ENCODE measurements at regions not wholly inside any gene's neighbourhood (a gene's known extent, or its start where the extent isn't known, plus 50 kb on each side); places are given as distances from the start of the nearest gene placed in this dataset.

GRCh38 chr2:20533993-20534622 is 87.2 kb downstream of the RHOB start (continued):
- TF ChIP-seq AHDC1 (CRISPR knock-in tag; IDR thresholded peaks at IDR 0.05; ENCODE audit: borderline replicate concordance) (0 out of 2 replicates have a peak, but pooled peaks have one; percentile 21), ZNF382 (CRISPR knock-in tag; IDR thresholded peaks at IDR 0.05; ENCODE audit: borderline replicate concordance) (no peak)

- Histone ChIP-seq H3K36me3 (replicated peaks in 1 of 2; ENCODE audit: control insufficient read depth in 1 of 2, insufficient read depth in 2 of 2, low read length in 2 of 2) (no peaks in the 10 kb centered on the region), H3K4me3 (replicated peaks in 1 of 3; ENCODE audit: insufficient read depth in 1 of 3, low read depth in 2 of 3, low read length in 3 of 3) (no peak overlapping the region), H3K79me2 (ENCODE audit: insufficient read depth, low read length) (no peaks in the 10 kb centered on the region), H4K20me1 (ENCODE audit: insufficient read depth, low read length) (no peaks in the 10 kb centered on the region), H3K27me3 (ENCODE audit: control insufficient read depth in 1 of 2, insufficient read depth in 2 of 2, low read length in 2 of 2) (no peaks in the 10 kb centered on the region), H3K27ac (ENCODE audit: extremely low read length, insufficient read depth, low read length) (peak overlapping the region; percentile 97), H3K9ac (ENCODE audit: insufficient read depth, low read depth, low read length) (peak overlapping the region; percentile 59), H2AFZ (ENCODE audit: low read length) (no peak overlapping the region), H3K4me1 (ENCODE audit: insufficient read depth, low read length) (peaks cover 100% of the 10 kb centered on the region), H3K4me2 (ENCODE audit: low read depth, low read length) (peak overlapping the region; percentile 43), H3K9me3 (ENCODE audit: low read length) (no peaks in the 10 kb centered on the region)
- POLR2A ChIA-PET, result interaction anchor here (1.1 to 10.9 kb wide), 8 partner anchors 10 to 88 kb away, joined by 3 to 268 read pairs (median 21); partner anchors contain the start of gene RHOB
- DNase-seq (ENCODE audit: low spot score), result peak; percentile 71
- FAIRE-seq, result no peak
- no peak for ATAC-seq
- no TSS peak for BruUV-seq (replicated peaks)
- 73% methylated on average over 18 of the region's 19 CpGs for WGBS (ENCODE audit: low lambda C conversion rate)
- in situ Hi-C loops (cut with HindIII; ENCODE audit: extremely low pct_ligation_motif_present, low pct_unique_long_range_greater_than_20kb), result loop anchor here (5.0 kb wide), 1 partner anchor 88 kb away; the partner anchor contains the start of gene RHOB
- CTCF ChIA-PET (ENCODE audit: low intra/inter-chr PET ratio, low total read pairs), result no interaction called here
- intact Hi-C loops (cut with micrococcal nuclease; ENCODE audit: unreplicated experiment), result loop anchor here (5.0 kb wide), 1 partner anchor 43 kb away; no protein-coding TSS in a partner anchor
- TF ChIP-seq PRDM10 (CRISPR knock-in tag; IDR thresholded peaks at IDR 0.05; ENCODE audit: low read depth) (peak; percentile 14; the same call in 1 of the 2 replicates), MTF1 (CRISPR knock-in tag; IDR thresholded peaks at IDR 0.05) (no peak), RAD51 (IDR thresholded peaks at IDR 0.05; ENCODE audit: borderline replicate concordance) (no peak), YY1 (IDR thresholded peaks at IDR 0.05; ENCODE audit: insufficient read depth, insufficient replicate concordance, low read depth, low read length) (no peak), ZSCAN21 (CRISPR knock-in tag; IDR thresholded peaks at IDR 0.05; ENCODE audit: borderline replicate concordance) (no peak)
- TF ChIP-seq, protein P1, sequence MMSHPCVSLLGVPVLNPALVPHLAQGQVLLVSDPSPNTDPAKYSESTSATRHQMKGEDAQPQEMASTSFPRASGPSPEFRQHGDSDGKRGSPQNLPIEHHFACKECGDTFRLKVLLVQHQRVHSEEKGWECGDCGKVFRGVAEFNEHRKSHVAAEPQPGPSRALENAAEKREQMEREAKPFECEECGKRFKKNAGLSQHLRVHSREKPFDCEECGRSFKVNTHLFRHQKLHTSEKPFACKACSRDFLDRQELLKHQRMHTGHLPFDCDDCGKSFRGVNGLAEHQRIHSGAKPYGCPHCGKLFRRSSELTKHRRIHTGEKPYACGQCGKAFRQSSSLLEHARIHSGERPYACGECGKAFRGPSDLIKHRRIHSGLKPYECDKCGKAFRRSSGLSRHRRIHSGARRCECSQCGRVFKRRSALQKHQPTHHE (CRISPR knock-in tag; IDR thresholded peaks at IDR 0.05; ENCODE audit: borderline replicate concordance), result no peak; the same call in 1 of the 2 replicates
Observed at GRCh38 chr2:20534913-20535801, 88.3 kb downstream of the RHOB start.

All from HepG2 (cell line).